Activated T-cell treated with anti-CD3 and anti-CD28 coated beads, Interleukin-2, amount 50 U/mL, for 1 hour (primary cell): ENCODE measurements at regions not wholly inside any gene's neighbourhood (a gene's known extent, or its start where the extent isn't known, plus 50 kb on each side); places are given as distances from the start of the nearest gene placed in this dataset.

ENCODE experiments used
- DNase-seq: peaks from one replicate; pipeline ENCODE4 v3.0.0-alpha.2; 2020

- no peak for DNase-seq
Measured at GRCh38 chr10:129104266-129105045, 362.6 kb upstream of the MGMT start.

DNA sequence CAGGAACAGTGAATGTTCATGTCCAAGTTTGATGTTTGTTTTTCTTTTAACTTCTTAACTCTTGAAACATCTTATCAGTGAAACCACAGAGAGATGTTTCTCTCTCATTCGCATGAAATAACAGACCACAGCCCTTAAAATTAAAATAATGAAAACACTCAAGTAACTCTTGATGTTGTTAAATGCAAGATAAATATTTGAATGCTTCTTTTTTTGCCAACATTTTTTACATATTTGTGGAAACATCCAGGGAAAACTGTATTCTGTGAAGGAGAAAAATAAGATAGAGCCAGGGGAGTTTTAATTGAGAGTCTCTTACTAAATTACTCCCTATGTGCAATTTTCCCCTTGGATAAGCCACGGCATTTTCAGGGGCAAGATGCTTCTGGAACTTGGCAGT, 361.8 kb upstream of the MGMT start:
- no peak for DNase-seq

- DNase-seq, result no peak
Measured at GRCh38 chr10:129106314-129106713, 360.7 kb upstream of the MGMT start.

DNA sequence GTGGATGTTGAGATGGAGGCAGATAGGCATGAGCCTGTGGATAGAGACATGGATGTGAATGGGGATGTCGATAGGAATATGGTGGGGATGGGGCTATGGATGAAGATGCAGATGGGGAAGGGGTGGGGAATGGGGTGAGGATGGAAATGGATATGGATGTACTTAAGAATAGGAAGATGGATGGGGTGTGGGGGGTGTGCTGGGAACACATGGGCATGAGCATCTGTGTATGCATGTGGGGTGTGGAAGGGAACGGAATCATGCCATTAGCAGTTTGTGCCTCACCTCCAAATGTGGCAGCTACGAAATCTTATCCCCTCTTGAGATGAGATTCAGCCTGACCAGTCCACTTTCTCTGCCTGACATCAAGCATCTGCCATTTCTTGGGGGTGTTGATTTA, 359.5 kb upstream of the MGMT start:
- DNase-seq, result no peak

DNA sequence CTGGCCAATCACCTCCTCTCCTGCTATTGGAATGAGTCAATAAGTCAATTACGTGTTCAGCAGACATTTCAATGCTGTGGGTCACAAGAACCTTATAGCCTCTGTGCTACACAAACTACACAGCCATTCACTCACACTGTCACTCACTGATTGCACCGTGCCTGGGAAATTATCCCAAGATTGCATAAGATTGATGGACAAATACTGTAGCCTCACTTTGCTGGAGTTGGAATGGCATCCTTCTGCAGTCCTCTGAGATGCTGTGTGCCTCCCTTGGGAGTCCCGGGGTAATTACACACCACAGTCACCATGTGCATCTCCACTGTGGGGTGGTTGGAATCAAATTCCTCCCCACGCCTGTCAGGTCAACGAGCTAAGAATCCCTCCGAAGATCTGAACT, 358.7 kb upstream of the MGMT start:
- no peak for DNase-seq

- DNase-seq, result no peak
Measured at GRCh38 chr10:129108994-129109393, 358.0 kb upstream of the MGMT start.

GRCh38 chr10:129110780-129111179, 356.3 kb upstream of the MGMT start:
- no peak for DNase-seq

- DNase-seq, result no peak
Measured at GRCh38 chr10:129111922-129112321, 355.1 kb upstream of the MGMT start.

DNA sequence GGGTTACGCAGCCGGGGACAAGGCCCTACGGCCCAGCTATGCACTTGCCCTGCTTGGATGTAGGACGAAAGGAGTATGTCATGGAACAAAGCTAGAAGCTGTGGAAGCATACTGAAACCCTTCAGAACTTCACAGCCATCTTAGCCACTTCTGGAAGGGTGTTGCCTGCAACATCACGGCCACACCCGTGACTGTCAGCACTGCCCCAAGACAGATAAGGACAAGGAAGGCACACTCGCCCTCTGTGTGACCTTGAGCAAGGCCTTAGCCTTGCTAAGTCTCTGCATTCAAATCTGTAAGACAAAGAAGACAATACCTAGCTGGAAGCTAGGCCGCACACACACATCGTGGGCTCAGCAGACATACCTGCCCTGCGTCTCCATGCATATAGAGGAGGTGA, 352.5 kb upstream of the MGMT start:
- DNase-seq, result no peak

- DNase-seq, result no peak
Measured at GRCh38 chr10:129116371-129116770, 350.7 kb upstream of the MGMT start.

DNA sequence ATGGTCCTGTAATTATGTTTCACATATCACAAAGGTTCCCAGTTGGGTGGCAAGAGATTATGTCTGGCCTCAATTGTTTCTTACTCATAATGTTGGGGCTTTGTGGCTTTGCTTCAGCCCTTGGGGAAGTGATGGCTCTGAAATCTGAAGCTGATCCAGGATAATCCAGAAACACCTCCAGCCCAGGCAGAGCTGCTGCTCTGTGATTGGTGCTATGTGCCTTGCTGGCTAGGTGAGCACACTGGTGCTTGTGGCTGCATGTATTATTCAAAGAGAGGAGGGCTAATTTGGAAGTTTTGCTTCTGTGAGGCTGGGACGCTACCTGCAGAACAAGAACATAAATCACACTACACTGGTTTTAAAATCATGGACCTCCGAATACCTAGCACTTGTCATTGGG, 346.6 kb upstream of the MGMT start:
- no peak for DNase-seq

GRCh38 chr10:129122846-129123245, 344.2 kb upstream of the MGMT start:
- DNase-seq, result no peak

GRCh38 chr10:129123428-129123827, 343.6 kb upstream of the MGMT start:
- no peak for DNase-seq

DNA sequence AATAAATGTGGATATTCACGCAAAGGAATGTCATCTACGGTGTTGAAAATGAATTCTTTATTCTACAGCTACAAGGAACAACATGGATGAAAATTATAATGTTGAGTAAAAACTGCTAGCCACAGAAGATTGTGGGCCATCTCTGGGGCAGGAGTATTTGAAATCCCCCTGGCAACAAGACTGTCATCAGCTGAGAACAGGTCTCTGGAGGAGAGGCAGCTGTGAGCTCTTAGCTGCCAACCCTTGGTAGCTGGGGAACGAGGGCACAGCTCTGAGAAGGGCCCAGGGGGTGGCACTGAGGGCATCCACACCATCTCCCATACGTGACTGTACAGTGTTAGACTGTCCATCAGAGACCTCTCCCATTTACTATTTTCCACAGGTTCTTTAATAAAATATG, 340.1 kb upstream of the MGMT start:
- DNase-seq, result no peak

- DNase-seq, result no peak
Measured at GRCh38 chr10:129131457-129132132, 335.4 kb upstream of the MGMT start.

DNA sequence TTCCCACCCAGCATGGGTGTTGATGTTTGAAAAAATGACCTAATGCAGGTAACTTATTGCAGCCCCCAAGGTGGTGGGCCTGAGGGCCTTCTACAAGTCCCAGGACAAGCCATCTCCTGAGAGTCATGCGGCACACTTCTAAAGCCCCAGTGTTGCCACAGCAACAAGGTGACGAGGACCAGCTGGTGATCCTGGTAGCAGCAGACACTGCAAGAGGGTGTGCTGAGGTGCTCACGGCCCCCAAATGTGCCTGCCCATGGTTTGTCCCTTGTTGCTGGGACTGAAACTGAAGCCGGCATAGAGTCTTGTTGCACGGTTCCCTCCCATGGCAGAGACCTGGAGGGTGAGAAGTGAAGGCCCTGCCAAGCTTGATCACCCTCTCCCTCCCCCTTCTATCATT, 333.2 kb upstream of the MGMT start:
- DNase-seq, result no peak

GRCh38 chr10:129134371-129134770, 332.7 kb upstream of the MGMT start:
- DNase-seq, result no peak

DNA sequence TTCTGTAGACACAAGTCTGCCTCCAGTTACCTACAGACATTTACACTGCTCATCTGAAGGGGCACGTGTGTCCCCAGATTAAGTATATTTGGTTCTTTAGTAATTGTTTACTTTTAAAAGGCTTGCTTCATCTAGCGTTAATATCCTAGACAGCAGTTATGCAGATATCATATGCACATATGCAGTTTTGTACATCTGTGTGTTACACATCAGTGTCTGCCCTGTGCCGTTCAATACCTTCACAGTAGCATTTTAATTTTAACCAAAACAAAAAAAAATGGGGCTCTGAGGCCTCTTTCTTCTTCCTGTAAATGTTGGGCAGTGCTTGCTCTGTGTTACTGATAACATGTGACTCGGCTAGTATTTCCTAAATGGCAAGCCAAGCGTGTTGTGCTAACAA, 331.4 kb upstream of the MGMT start:
- DNase-seq, result no peak

DNA sequence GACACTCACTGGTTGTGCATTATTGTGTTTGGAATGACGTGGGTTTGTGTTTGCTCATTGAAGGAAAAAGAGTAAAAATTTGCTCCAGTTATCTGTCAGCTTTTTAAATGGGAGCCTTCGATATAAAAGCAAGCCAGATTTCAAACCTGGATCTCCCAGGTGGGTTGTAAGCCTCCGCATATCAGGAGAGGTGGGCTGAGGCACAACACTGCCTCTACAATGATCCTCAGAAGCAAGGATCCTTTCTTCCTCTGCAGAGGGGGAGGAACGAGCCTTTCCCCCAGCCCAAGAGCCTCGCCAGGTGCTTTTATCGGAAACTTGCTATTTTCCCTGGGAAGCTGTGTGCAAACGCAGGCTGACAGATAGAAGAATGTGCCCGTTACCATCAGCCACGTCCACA, 331.0 kb upstream of the MGMT start:
- no peak for DNase-seq

DNA sequence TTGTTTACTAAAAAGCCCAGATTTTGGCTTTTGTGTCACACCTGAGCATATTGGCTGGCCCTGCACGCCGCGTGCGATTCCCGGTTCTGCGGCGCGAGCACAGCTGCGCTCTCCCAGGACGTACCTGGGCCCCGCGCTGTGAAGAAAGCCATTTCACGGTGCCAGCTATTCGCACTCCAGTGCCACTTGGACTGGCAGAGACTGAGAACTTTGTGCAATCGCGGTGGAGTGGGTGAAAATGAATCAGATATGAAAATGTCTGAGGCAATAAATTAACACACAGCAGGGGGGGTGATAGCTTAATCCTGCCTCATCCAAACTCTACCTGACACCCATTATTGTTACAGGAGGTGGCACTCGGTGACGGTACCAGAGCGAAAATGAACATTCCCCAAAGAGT, 330.1 kb upstream of the MGMT start:
- DNase-seq, result no peak

- no peak for DNase-seq
Measured at GRCh38 chr10:129140921-129141885, 325.8 kb upstream of the MGMT start.

DNA sequence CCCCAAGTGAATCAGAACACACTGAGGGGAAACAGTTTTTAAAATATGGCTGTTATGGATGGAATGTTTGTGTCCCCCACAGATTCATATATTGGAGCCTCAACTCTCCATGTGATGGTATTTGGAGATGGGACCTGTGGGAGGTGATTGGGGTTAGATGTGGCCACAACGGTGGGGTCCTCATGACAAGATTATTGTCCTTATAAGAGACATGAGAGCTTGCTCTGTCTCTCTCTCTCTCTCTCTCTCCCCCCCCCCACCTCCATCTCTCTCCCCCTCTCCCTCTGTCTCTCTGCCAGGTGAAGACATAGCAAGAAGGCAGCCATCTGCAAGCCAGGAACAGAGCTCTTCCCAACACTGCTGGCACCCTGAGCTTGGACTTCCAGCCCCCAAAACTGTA, 315.8 kb upstream of the MGMT start:
- DNase-seq, result no peak

- DNase-seq, result no peak
Measured at GRCh38 chr10:129156406-129156805, 310.6 kb upstream of the MGMT start.

- DNase-seq, result no peak
Measured at GRCh38 chr10:129157185-129157584, 309.9 kb upstream of the MGMT start.
